A549 (cell line): ENCODE measurements at regions not wholly inside any gene's neighbourhood (a gene's known extent, or its start where the extent isn't known, plus 50 kb on each side); places are given as distances from the start of the nearest gene placed in this dataset.

ENCODE experiments used
- CBX8 ChIP-seq: fragments of 200-600 bp; sonication (generic); IDR thresholded peaks from 2 replicates; pipeline ENCODE4 v1.6.1; 2016
- EP300 ChIP-seq, 2 experiments: fragments of >200 bp; sonication (Bioruptor Twin); formaldehyde crosslinking; IDR thresholded peaks; 2 replicates in 1 of 2; 3 replicates in 1 of 2; pipeline ENCODE4 v1.6.1; 2016 to 2017
- FOSL2 ChIP-seq, 2 experiments: fragments of 450-650 bp in 1 of 2; fragments of >200 bp in 1 of 2; sonication (Bioruptor Twin) in 1 of 2; formaldehyde crosslinking; IDR thresholded peaks; 2 replicates each; pipeline versions ENCODE4 v1.5.0 to v1.6.1; 2016 to 2020; ENCODE audit warnings: mild to moderate bottlenecking in 1 of 2, moderate library complexity in 1 of 2
- HDAC2 ChIP-seq: fragments of 200-600 bp; sonication (generic); IDR thresholded peaks from 2 replicates; pipeline ENCODE4 v1.6.1; 2016
- MYC ChIP-seq: IDR thresholded peaks from 2 replicates; pipeline ENCODE4 v1.6.1; 2012; ENCODE audit warnings: mild to moderate bottlenecking, inconsistent platforms, low read length, improper control_type of control experiment, borderline replicate concordance
- RCOR1 ChIP-seq: fragments of 150-350 bp; IDR thresholded peaks from 2 replicates; pipeline ENCODE4 v1.6.1; 2014; ENCODE audit warnings: antibody characterized with exemption, low read length, low read depth
- TF ChIP-seq, protein P1 (sequence below): IDR thresholded peaks from 2 replicates; pipeline ENCODE4 v1.6.1; 2012; ENCODE audit warnings: low read depth, borderline replicate concordance
- TF ChIP-seq, protein P2 (sequence below): fragments of 150-350 bp; IDR thresholded peaks from 2 replicates; pipeline ENCODE4 v1.6.1; 2014; ENCODE audit warnings: low read depth, mild to moderate bottlenecking, low read length
- TF ChIP-seq, protein P3 (sequence below): fragments of >200 bp; sonication (Bioruptor Twin); formaldehyde crosslinking; IDR thresholded peaks from 3 replicates; pipeline ENCODE4 v1.5.1; 2016

DNA sequence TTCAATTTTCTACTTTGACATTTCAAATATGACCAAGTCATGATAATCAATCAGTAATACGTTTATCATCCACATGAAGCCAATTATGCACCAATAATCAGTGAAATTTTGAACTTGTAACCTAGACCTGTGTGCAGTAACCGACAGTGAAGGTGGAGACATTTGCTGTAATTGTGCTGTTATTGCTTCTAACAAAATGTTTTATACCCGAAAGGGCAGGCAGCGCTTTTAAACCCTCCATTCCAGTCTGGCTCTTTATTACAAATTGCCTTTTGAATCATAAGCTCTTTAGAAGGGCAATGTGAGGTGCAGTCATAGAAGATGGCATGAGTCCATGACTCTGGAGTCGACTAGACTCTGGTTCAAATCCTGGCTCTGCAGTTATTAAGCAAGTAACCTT is 135.7 kb downstream of the GXYLT1 start:
- TF ChIP-seq, protein P1, sequence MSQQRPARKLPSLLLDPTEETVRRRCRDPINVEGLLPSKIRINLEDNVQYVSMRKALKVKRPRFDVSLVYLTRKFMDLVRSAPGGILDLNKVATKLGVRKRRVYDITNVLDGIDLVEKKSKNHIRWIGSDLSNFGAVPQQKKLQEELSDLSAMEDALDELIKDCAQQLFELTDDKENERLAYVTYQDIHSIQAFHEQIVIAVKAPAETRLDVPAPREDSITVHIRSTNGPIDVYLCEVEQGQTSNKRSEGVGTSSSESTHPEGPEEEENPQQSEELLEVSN, result no peak
- no peak for TF ChIP-seq CBX8
- TF ChIP-seq, protein P2, sequence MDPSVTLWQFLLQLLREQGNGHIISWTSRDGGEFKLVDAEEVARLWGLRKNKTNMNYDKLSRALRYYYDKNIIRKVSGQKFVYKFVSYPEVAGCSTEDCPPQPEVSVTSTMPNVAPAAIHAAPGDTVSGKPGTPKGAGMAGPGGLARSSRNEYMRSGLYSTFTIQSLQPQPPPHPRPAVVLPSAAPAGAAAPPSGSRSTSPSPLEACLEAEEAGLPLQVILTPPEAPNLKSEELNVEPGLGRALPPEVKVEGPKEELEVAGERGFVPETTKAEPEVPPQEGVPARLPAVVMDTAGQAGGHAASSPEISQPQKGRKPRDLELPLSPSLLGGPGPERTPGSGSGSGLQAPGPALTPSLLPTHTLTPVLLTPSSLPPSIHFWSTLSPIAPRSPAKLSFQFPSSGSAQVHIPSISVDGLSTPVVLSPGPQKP, result no peak
- TF ChIP-seq HDAC2, result no peak
- no peak for TF ChIP-seq EP300 (IDR thresholded peaks at IDR 0.05)
- TF ChIP-seq, protein P3, sequence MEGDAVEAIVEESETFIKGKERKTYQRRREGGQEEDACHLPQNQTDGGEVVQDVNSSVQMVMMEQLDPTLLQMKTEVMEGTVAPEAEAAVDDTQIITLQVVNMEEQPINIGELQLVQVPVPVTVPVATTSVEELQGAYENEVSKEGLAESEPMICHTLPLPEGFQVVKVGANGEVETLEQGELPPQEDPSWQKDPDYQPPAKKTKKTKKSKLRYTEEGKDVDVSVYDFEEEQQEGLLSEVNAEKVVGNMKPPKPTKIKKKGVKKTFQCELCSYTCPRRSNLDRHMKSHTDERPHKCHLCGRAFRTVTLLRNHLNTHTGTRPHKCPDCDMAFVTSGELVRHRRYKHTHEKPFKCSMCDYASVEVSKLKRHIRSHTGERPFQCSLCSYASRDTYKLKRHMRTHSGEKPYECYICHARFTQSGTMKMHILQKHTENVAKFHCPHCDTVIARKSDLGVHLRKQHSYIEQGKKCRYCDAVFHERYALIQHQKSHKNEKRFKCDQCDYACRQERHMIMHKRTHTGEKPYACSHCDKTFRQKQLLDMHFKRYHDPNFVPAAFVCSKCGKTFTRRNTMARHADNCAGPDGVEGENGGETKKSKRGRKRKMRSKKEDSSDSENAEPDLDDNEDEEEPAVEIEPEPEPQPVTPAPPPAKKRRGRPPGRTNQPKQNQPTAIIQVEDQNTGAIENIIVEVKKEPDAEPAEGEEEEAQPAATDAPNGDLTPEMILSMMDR, result no peak
- TF ChIP-seq RCOR1, result no peak
- TF ChIP-seq MYC, result no peak
- no peak for TF ChIP-seq FOSL2 (IDR thresholded peaks at IDR 0.05)
- TF ChIP-seq FOSL2 (CRISPR knock-in tag; IDR thresholded peaks at IDR 0.05), result no peak
